T-helper 9 cell (primary cell): ENCODE measurements at regions not wholly inside any gene's neighbourhood (a gene's known extent, or its start where the extent isn't known, plus 50 kb on each side); places are given as distances from the start of the nearest gene placed in this dataset.
"Not testable (repeated sequence)": the region's sequence is repeated elsewhere in the genome, so short reads cannot be mapped to it uniquely, and the experiment has no call there.

Experiments used
- DNase-seq: peaks from one replicate; pipeline ENCODE4 v3.0.0-alpha.2; 2020

GRCh38 chr19:28655054-28655453, 557.9 kb downstream of the UQCRFS1 start:
- DNase-seq, result no peak

DNA sequence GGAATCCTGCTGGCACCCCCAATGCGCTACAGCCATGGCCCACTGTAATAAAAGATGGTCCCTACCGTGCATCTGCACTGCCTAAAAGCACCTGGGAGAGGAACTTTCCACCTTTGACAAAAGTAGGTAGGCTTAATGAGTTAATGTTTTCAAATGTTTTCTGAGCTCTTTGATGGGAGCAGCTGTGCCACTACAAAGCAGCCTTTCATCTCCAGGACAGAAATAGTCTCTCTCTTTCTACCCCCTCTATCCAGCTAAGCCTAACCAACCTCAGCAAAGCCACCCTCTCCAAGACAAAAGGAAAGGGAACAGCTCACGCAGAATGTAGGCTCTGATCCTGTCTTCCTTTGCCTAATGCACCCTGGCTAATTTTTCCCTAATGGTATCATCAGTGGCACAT, 560.2 kb downstream of the UQCRFS1 start:
- DNase-seq, result no peak

- DNase-seq, result no peak
Observed at GRCh38 chr19:28646629-28647028, 566.3 kb downstream of the UQCRFS1 start.

DNA sequence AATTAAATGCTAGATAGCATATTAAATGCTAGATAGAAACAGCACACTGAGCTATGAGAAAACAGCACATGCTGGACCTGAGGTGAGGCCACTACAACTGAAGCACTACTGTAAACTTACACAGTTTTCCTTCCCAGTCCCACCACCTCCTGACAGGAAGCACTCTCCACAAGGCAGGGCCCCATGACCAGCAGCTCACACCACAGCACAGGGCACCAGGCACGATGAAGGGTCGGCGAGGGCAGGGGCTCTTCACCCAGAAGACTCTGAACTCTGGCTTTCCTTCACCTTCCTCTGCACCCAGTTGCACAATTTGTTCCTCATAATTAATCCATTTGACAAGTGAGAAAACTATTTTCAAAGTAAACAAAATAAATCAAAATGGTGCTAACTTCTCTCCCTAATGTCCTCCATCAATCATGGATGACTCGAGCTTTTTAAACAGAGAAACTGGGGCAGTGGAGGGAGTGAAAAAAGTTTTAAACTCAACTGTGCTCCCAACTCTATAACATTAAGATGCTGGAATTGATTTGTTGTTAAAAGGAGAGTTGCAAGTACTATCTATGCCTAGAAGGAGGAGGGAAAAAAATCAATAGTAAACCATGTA, 568.7 kb downstream of the UQCRFS1 start:
- no peak for DNase-seq

DNA sequence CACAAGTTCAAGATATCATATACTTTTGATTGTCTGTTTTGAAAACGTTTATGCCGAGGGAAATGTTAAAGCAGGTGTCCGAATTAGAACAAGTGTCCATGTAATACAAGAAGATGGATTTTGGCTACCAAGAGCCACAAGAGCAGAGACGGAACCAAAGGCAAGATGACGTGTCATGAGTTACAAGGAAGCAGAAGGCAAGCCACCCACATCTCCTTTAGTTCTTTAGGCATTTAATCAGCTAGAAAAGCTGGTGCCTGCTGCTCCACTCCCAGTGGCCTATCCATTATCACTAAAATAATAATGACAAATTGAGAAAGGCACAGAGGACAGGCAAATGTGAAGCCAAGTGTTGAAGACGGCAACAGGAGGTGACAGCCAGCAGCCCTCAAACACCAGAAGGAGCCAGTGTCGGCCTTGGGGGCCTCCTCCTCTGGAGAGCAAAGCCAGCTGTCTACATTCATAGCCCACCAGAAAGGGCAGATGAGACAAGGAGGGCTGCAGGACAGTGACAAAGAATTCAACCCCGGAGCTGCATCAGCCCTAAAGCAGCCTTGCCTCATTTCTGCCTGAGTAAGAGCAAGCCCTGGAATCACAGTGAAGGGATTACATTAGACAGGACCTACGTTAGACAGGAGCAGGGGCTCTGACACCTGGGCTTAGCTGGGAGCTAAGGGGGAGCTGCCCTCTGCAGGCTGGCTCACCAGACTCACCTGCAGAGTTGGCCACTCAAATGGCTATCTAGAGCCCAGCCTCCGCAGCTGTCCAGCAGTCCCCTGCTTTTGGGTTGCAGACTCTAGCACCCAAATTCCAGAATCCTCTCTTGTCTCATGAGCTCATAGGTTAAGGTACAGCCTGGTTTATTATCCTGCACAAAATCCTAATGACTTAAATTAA, 569.9 kb downstream of the UQCRFS1 start:
- DNase-seq, result no peak

DNA sequence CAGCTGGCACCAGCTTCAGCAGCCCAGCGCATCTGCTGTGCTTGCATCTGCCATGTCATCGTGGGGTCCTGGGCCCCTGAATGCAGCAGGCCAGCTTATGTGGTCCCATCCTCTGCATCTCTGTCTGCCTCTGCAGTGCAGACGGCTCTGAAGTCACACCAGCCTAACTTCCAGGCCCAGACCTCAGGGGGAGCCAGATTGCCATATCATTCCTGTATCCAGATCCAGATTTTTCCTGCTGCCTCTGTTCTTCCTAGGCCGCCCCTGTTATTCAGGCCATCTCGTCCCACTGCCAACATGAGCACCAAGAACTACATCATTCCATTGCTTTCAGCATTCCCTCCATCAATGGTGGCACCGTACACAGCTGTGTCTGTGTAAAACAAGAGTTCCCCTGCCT, 571.6 kb downstream of the UQCRFS1 start:
- DNase-seq, result no peak

DNA sequence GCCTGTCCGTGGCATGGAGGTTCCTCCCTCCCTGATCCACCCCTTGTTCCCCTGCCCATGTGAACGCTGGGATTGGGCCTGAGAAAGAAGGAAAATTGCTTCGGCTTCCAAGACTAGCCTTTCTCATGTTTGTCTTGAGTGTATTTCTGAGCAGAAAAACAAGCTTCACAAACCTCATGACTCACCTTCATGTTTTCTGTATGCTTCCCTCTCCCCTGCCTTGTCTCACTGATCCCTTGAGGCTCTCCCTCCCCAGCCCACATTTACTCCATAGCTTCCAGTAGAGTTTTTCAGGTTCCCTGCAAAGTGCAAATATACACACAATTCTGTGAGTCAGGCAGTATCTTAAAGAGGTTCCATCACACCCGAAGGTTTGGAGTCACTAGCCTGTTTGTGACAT, 572.4 kb downstream of the UQCRFS1 start:
- DNase-seq, result no peak

- no peak for DNase-seq
Observed at GRCh38 chr19:28638445-28638844, 574.5 kb downstream of the UQCRFS1 start.

GRCh38 chr19:28636706-28637105, 576.2 kb downstream of the UQCRFS1 start:
- no peak for DNase-seq

DNA sequence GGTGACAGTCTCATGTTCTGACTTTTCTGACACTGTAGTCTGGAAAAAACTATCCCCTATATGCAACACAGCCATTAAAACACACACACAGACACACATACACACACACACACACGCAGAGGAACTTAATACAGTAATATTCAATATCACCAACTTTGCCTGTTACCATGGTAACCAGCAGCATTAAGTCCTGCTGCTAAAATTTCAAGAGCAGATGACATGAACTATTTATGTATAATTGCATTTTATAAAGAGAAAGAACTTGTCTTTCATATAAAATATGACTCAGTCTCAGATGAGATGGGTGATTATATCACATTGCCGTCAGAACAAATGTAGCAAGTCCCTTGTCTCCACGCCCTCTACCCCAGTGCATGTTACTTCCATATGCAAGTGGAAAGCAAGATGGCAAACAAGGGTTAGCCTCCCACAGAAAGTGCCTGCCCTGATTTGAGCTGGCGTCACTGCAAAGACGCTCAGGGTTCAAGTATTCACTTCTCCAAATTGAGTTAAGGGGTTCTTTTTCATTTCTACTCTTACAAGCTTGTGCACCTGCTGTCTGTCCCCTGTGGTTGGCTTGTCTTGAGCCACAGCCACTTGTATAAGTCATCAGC, 576.8 kb downstream of the UQCRFS1 start:
- no peak for DNase-seq

DNA sequence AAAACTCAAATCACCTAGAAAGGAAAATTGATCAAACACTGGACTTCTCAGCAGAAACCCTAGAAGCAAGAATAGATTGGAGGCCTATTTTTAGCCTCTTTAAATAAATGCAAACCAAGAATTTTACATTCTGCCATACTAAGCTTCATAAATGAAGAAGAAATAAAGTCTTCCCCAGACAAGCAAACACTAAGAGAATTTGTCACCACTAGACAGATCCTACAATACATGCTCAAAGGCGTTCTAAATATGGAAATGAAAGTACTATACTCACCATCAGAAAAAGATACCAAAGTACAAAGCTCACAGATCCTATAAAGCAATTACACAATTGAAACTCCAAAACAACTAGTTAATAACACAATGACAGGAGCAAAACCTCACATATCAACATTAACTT, 578.1 kb downstream of the UQCRFS1 start:
- DNase-seq, result no peak

DNA sequence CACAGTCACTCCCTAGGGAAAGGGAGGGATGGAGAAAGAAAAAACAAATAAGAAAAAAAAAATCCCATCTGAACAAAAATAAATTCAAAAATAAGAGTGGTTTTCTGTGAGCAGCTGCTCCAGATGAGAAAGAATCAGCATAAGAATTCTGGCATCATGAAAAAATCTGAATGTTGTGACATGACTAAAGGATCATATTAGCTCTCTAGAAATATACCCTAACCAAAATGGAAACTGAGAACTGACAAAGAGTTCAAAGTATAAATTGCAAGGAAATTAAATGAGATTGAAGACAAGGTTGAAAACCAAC, 579.0 kb downstream of the UQCRFS1 start:
- DNase-seq, result no peak

GRCh38 chr19:28633319-28634018, 579.5 kb downstream of the UQCRFS1 start:
- no peak for DNase-seq

GRCh38 chr19:28632371-28633080, 580.4 kb downstream of the UQCRFS1 start:
- DNase-seq, result no peak

- no peak for DNase-seq
Observed at GRCh38 chr19:28631961-28632360, 581.0 kb downstream of the UQCRFS1 start.

DNA sequence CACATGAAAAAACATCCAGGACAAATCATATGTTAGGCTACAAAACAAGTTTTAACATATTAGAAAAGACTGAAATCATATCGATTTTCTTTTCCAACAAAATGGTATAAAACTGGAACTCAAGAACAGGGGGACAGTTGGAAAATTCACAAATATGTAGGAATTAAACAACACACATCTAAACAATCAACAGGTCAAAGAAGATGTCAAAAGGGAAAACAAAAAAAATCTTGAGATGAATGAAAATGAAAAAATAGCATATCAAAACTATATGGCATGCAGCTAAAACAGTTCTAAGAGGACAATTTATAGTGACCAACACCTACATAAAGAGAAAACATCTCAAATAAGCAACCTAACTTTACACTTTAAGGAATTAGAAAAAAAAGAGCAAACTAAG, 585.3 kb downstream of the UQCRFS1 start:
- no peak for DNase-seq

- DNase-seq, result not testable (repeated sequence)
Observed at GRCh38 chr19:28626407-28626806, 586.5 kb downstream of the UQCRFS1 start.

- no peak for DNase-seq
Observed at GRCh38 chr19:28619816-28620429, 593.0 kb downstream of the UQCRFS1 start.

GRCh38 chr19:28618504-28618903, 594.4 kb downstream of the UQCRFS1 start:
- DNase-seq, result no peak

- DNase-seq, result no peak
Observed at GRCh38 chr19:28615966-28616365, 597.0 kb downstream of the UQCRFS1 start.

- no peak for DNase-seq
Observed at GRCh38 chr19:28615546-28615916, 597.4 kb downstream of the UQCRFS1 start.
